HAP-1 (cell line): ENCODE measurements at regions not wholly inside any gene's neighbourhood (a gene's known extent, or its start where the extent isn't known, plus 50 kb on each side); places are given as distances from the start of the nearest gene placed in this dataset.

Experiments used
- DNase-seq, 2 experiments: peaks; one replicate each; pipeline ENCODE4 v3.0.0-alpha.2; 2016 to 2020; ENCODE audit warnings: low spot score in 2 of 2
- H3K27me3 ChIP-seq: fragments of 250-450 bp; sonication (Bioruptor Pico); 2 replicates; pipeline ENCODE4 v1.5.1; 2020; ENCODE audit warnings: low read depth, mild to moderate bottlenecking, moderate library complexity
- H3K36me3 ChIP-seq: fragments of 250-450 bp; sonication (Bioruptor Pico); replicated peaks from 2 replicates; pipeline ENCODE4 v1.5.1; 2020; ENCODE audit warnings: mild to moderate bottlenecking
- H3K4me1 ChIP-seq: fragments of 250-450 bp; sonication (Bioruptor Pico); 2 replicates; pipeline ENCODE4 v1.5.1; 2020; ENCODE audit warnings: mild to moderate bottlenecking
- H3K4me3 ChIP-seq: fragments of 250-450 bp; sonication (Bioruptor Pico); 2 replicates; pipeline ENCODE4 v1.5.1; 2020; ENCODE audit warnings: mild to moderate bottlenecking, moderate library complexity
- H3K9me3 ChIP-seq: fragments of 250-450 bp; sonication (Bioruptor Pico); 2 replicates; pipeline ENCODE4 v1.5.1; 2020; ENCODE audit warnings: mild to moderate bottlenecking, moderate library complexity
- in situ Hi-C: fragments of 300-500 bp; cut with MboI; formaldehyde crosslinking; loops from 3 replicates; pipeline ENCODE4 v1.14.3; 2020; ENCODE audit warnings: low sequenced_read_pairs, inconsistent platforms, mixed read lengths

DNA sequence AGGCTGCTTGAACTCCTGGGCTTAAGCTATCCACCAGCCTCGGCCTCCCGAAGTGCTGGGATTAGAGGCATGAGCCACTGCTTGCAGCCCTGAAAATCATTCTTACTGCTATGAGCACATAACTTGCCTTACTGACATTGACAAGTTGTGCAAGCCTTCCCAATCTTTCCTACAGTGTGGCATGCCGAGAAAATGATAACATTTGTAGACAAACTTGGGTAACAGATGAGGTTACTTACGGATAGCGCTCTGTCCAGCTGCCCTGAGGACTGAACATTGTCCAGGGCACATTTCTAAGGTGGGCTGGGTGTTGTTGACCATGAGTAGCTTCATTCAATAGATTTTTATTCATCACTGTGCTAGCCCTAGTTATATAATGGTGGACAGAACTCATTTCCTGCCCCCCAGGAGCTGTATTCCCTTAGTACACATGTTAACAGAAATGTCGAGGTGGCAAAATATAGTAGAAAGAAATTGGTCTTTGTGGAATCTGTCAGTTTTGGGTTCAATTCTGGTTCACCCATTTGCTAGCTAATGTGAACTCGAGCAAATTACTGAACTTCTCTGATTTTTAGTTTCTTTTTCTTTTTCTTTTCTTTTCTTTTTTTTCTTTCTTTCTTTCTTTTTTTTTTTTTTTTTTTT, 118.4 kb upstream of the AKIRIN2 start:
- no peaks in the 10 kb centered on the region for H3K9me3 ChIP-seq
- H3K4me3 ChIP-seq, result no peak overlapping the region
- no peak for DNase-seq
- no peaks in the 10 kb centered on the region for H3K27me3 ChIP-seq
- in situ Hi-C loops, result no loop called here
- peaks cover 4% of the 10 kb centered on the region for H3K4me1 ChIP-seq
- no peaks in the 10 kb centered on the region for H3K36me3 ChIP-seq

DNA sequence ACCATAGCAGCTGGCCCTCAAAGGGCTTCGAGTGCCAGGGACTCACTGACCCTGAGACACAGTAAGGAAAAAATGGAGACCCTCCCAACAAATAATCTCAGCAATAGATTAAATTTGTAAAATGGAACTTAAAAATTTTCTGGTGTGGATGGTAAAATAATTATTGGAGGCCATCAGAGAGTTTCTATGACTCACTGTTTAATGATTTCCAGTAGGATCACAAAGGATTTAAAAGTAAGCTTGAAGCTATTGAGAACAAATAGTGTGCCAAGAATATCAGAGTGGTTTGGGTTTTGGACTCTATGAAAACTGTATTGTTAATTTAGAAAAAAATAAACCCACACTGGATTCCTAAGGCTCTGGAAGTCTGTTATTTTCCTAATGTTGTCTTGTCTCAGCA, 115.2 kb upstream of the AKIRIN2 start:
- Histone ChIP-seq H3K36me3 (no peaks in the 10 kb centered on the region), H3K4me3 (no peak overlapping the region), H3K27me3 (no peaks in the 10 kb centered on the region), H3K4me1 (peaks cover 4% of the 10 kb centered on the region), H3K9me3 (no peaks in the 10 kb centered on the region)
- in situ Hi-C loops, result no loop called here
- no peak for DNase-seq

DNA sequence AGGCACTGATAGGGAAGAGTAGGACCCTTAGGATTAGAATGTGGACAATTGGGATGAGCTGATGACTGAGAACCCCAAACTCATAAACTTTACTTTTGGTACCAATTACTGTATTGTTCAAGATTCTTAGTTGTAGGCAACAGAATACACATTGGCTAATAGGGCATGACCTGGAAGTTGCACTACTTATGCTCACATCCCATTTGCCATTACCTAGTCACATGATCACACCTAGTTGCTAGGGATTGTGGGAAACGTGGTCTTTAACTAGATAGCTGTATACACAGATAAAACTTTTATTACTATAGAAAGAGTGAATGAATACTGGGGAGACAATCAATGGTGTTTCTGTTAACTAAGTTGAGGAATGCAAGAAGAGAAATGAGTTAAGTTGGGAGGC, 113.4 kb upstream of the AKIRIN2 start:
- no peaks in the 10 kb centered on the region for H3K27me3 ChIP-seq
- in situ Hi-C loops, result no loop called here
- H3K4me1 ChIP-seq, result no peaks in the 10 kb centered on the region
- no peaks in the 10 kb centered on the region for H3K9me3 ChIP-seq
- no peak overlapping the region for H3K4me3 ChIP-seq
- no peaks in the 10 kb centered on the region for H3K36me3 ChIP-seq
- no peak for DNase-seq

DNA sequence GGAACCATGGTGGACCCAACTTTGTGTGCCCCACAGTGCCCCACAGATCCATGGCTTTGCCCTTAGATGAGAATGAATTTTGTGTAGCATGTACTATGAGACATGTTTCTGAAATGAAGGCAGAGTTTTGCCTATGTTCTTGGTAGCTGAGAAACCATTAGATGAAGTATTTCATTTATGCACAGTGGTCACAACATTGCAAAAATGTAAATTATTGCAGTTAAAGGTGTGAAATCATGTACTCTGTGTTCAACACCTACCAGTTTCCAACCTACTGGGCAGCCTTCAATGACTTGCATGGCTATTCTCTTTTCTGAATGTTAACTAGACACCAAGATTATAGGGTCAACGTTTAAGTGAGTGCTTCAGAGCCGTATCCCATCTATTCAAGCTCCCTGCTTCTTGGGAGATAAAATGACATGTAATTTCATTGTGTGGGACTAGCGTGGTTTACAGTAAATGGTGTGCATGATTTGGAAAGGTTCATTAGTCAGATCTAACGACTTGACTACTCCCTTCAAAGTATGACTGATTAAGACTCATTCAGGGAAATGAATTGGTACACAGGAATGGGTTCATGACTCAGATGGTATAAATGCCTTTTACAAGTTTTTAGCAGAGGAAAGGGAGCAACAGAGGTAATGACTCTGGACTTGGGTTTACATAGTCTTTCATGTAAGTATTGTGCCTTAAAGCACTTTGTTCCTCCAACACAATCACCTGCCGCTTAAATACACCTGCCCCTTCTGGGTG, 106.1 kb upstream of the AKIRIN2 start:
- in situ Hi-C loops, result no loop called here
- Histone ChIP-seq H3K4me3 (no peak overlapping the region), H3K9me3 (no peaks in the 10 kb centered on the region), H3K4me1 (no peaks in the 10 kb centered on the region), H3K27me3 (peaks cover 3% of the 10 kb centered on the region; the same call in 1 of the 2 replicates), H3K36me3 (no peaks in the 10 kb centered on the region)
- DNase-seq, result no peak

DNA sequence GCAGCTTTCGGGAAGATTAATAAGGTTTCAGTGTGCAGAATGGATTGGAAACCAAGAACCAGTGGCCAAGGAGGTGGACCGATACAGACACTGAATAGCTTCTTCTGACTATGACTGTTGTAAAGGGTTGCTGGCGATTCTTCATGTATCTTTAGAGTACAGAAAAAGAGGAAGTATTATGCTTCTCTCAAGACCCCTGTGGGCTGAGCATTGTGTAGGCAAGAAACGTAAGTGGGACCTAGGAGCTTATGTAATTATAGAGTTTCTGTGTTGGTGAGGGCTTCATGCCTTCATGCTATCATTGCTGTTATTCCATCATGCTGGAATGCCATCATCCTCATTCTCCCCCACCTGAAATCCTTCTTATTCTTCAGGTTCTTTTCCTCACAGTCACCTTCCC, 105.4 kb upstream of the AKIRIN2 start:
- H3K4me1 ChIP-seq, result no peaks in the 10 kb centered on the region
- in situ Hi-C loops, result no loop called here
- no peak for DNase-seq

DNA sequence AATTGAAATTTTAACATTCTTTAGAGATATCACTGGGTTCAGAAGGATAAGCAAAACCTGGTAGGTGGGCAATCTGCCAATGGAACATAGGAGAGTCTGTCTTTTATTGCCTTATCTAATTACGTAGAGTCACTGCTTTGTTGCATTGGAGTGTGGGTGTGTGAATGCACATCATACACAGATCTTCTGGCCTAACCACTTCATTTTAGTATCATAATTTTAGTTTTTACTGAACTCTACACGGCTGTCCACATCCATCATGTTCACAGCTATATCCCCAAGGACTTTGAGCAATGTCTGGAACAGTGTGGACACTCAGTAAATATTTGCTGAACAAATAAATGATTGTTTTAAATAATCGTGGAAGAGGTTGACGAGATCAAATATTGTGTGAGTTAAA, 104.6 kb upstream of the AKIRIN2 start:
- DNase-seq, result no peak
- Histone ChIP-seq H3K27me3 (peaks cover 3% of the 10 kb centered on the region; the same call in 1 of the 2 replicates), H3K4me3 (no peak overlapping the region)

More for the DNA sequence above, 105.4 kb upstream of the AKIRIN2 start:
- Histone ChIP-seq H3K4me3 (no peak overlapping the region), H3K27me3 (peaks cover 3% of the 10 kb centered on the region; the same call in 1 of the 2 replicates), H3K36me3 (no peaks in the 10 kb centered on the region), H3K9me3 (no peaks in the 10 kb centered on the region)

DNA sequence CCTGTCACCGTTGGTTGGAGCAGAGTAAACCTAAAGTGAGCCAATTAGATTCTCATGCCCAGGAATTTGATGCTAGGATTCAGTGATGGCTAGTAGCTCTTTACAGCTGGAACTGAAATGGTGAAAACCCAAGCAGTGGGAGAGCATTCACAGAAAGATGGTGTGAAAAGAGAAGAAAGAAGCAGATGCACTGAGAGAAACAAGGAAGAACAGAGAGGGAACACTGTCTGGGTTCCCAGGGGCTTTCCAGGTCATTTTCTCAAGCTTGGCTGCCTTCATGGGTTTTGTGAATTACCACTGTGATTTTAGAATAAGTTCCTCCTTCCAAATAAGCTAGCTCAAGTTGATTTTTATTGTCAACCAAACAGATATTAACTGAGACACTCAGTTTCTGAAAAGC, 104.1 kb upstream of the AKIRIN2 start:
- in situ Hi-C loops, result no loop called here
- Histone ChIP-seq H3K4me3 (no peak overlapping the region), H3K27me3 (peaks cover 3% of the 10 kb centered on the region; the same call in 1 of the 2 replicates), H3K36me3 (no peaks in the 10 kb centered on the region), H3K9me3 (no peaks in the 10 kb centered on the region), H3K4me1 (no peaks in the 10 kb centered on the region)
- no peak for DNase-seq

More for the DNA sequence above, 104.6 kb upstream of the AKIRIN2 start:
- no peaks in the 10 kb centered on the region for H3K4me1 ChIP-seq
- in situ Hi-C loops, result no loop called here
- no peaks in the 10 kb centered on the region for H3K36me3 ChIP-seq
- no peaks in the 10 kb centered on the region for H3K9me3 ChIP-seq

DNA sequence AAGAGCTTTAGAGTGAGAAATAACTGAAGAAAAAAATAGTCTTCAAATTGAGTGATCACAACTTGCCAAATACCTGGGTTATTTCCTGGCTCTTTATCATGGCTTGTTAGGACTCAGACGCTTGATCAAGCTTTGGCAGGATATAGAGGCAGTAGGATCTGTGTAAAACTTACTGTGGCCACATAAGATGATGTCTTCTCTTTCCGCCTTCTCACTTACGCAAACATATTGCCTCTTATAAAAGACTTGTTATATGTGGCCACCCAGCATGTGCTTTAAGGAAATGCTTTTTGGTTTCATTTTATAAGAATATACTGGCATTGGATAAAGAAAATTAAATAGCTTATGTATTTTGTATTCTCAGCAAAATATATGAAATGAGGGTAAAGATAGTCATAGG, 101.8 kb upstream of the AKIRIN2 start:
- Histone ChIP-seq H3K27me3 (peaks cover 3% of the 10 kb centered on the region; the same call in 1 of the 2 replicates), H3K9me3 (no peaks in the 10 kb centered on the region), H3K4me1 (no peaks in the 10 kb centered on the region), H3K36me3 (no peaks in the 10 kb centered on the region), H3K4me3 (no peak overlapping the region)
- no peak for DNase-seq
- in situ Hi-C loops, result no loop called here

DNA sequence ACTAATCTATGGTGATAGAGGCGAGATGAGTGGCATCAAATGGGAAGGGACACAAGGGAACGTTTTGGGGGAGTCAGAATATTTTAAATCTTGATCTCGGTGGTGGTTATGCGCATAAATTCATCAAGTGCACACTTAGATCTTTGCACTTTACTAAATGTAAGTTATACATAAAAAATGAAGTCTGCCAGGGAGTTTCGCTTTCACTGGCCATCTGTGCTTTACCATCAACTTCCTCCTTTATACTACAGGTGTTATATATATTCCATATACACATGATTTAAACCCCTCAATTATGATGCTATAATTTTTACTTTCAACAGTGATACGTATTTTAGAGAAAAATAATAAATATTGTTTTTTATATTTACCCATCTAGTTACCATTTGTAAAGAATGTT, 97.6 kb upstream of the AKIRIN2 start:
- H3K4me3 ChIP-seq, result no peak overlapping the region
- peaks cover 12% of the 10 kb centered on the region for H3K4me1 ChIP-seq
- no peak for DNase-seq
- H3K9me3 ChIP-seq, result no peaks in the 10 kb centered on the region
- no peaks in the 10 kb centered on the region for H3K36me3 ChIP-seq
- in situ Hi-C loops, result no loop called here
- H3K27me3 ChIP-seq, result peaks cover 2% of the 10 kb centered on the region; the same call in 1 of the 2 replicates

DNA sequence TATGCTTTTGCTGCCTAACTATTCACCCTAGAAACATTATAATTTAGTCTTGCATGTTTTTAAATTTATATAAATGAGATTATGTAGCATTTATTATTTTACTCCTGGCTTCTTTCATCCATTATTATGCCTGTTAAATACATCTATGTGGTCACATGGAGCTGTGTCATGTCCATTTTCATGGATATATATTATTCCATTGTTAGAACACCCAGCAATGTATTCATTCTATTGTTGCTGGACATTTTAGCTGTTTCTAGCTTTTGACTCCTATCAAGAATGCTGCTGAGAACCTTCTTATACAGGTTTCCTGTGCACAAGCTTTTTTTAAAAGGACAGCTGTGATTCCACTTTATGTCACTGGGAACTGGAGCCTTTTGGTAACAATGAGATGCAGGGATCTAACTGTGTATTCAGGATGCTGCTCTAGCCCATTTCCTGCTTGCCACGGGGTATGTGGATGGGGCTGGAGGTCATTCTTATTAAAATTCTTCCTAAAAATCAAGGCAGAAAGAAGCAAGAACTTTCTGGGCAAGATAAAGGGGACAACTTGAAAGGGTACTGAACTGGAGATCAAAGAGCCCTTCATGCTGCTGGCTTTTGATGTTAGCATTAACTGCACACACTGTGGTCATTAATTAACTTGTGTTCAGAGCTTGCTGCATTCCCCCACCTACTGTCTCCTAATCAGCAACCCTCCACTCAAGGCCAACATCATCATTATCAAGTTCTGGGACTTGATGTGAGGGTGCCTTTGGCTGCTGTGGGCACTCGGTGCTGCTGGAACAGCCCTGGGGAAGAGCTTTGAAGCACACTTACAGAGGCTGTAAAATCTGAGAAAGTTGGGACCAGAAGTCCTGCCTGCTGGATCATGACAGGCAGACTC, 96.6 kb upstream of the AKIRIN2 start:
- peaks cover 2% of the 10 kb centered on the region; the same call in 1 of the 2 replicates for H3K27me3 ChIP-seq
- in situ Hi-C loops, result no loop called here

DNA sequence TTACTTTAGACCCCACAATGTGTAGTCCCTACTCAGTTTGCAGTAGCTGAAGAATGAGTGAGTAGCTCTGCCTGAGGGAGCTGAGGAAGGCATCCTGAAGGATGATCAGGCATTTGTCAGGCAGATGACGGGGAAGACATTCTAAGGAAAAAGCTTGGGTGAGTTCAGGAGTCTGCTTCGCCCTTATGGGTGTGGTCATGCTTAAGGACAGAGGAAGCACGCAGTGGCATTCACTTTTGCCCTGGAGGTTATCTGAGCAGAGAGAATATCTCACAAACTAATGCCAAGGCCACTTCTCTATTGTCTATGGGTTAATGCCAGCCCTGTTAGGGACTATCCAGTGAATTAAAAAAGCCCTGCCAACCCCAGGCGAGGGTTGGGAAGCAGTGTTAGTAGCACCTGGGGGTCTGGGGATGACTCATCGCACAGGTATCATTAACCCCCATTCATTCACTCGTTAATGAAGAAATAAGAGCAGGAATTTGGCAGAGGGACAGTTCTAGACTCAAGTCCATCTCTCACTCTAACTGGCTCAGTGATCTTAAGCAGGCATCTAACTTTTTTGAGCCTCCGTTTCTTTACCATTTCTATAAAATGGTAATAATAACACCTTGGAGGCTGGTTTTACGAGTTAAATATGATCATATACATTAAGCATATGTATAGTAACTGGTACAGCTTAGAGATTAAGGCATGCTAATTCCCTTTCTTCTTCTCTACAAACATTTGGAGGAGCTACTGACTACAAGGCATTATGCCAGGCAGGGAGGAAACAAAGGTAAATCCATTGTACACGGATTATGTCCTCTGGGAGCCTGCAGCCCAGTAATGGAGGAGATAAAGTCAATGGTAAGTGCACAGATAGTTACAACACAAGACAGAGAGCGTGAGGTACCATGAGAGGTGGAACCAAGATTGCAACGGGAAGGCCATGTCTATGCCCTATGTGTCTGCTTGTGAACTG, 93.2 kb upstream of the AKIRIN2 start:
- peak; percentile 76 to 93 for DNase-seq
- in situ Hi-C loops, result no loop called here
- Histone ChIP-seq H3K27me3 (peaks cover 2% of the 10 kb centered on the region; the same call in 1 of the 2 replicates), H3K4me1 (peaks cover 15% of the 10 kb centered on the region), H3K36me3 (no peaks in the 10 kb centered on the region), H3K4me3 (no peak overlapping the region), H3K9me3 (no peaks in the 10 kb centered on the region)

More for the DNA sequence above, 96.6 kb upstream of the AKIRIN2 start:
- Histone ChIP-seq H3K4me1 (peaks cover 13% of the 10 kb centered on the region), H3K36me3 (no peaks in the 10 kb centered on the region), H3K9me3 (no peaks in the 10 kb centered on the region), H3K4me3 (no peak overlapping the region)
- no peak for DNase-seq

DNA sequence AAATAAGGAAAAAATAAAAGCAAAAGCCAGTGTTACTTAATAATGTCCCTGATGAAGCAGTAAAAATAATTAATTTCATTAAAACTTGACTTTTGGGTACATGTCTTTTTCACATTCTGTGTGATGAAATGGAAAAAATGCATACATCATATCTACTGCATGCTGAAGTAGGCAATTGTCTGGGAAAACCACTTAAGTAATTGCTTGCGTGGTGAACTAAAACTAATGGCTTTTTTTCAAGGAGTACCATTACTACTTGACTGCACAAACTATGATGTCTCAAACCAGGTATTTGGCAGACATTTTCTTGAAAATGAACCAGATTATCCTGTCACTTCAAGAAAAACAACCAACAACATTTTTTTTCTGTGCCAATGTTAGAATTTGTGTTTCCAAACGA, 91.3 kb upstream of the AKIRIN2 start:
- no peaks in the 10 kb centered on the region for H3K36me3 ChIP-seq
- in situ Hi-C loops, result no loop called here

DNA sequence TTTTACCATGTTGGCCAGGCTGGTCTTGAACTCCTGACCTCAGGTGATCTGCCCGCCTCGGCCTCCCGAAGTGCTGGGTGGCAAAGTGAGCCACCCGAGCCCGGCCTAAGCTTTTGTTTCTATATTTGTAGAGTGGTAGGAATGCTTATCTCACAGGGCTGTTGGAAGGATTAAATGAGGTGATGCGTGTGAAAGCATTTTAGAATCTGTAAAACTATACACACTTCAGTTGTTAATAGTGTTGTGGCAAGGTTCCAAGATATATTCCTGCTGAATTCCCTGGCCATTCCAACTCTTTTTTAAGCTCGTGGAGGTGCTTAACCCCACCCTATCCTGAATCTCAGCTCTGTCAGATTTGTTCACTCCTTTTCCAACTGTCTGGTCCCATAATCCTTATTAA, 89.9 kb upstream of the AKIRIN2 start:
- DNase-seq, result peak in 1 of 2 experiments; percentile 22
- in situ Hi-C loops, result no loop called here
- no peaks in the 10 kb centered on the region for H3K9me3 ChIP-seq
- H3K36me3 ChIP-seq, result no peaks in the 10 kb centered on the region
- H3K4me3 ChIP-seq, result no peak overlapping the region
- H3K4me1 ChIP-seq, result peaks cover 19% of the 10 kb centered on the region
- H3K27me3 ChIP-seq, result no peaks in the 10 kb centered on the region

More for the DNA sequence above, 91.3 kb upstream of the AKIRIN2 start:
- H3K27me3 ChIP-seq, result peaks cover 2% of the 10 kb centered on the region; the same call in 1 of the 2 replicates
- DNase-seq, result no peak
- H3K9me3 ChIP-seq, result no peaks in the 10 kb centered on the region
- H3K4me3 ChIP-seq, result no peak overlapping the region
- peaks cover 19% of the 10 kb centered on the region for H3K4me1 ChIP-seq
